RWPE1 (cell line): ENCODE measurements at regions not wholly inside any gene's neighbourhood (a gene's known extent, or its start where the extent isn't known, plus 50 kb on each side); places are given as distances from the start of the nearest gene placed in this dataset.

Experiments
- CTCF ChIA-PET: fragments of 350-600 bp; sonication (Branson Sonifier 250); formaldehyde crosslinking; extraction: SDS; loops from one replicate; lab custom pipeline; 2021; lab: Yijun Ruan, JAX
- POLR2A ChIA-PET: fragments of 400-600 bp; formaldehyde crosslinking; extraction: SDS; loops from one replicate; lab custom pipeline; 2020; ENCODE audit warnings: antibody characterized with exemption; ENCODE audit not compliant: low non-redundant PET; lab: Yijun Ruan, JAX
- DNase-seq: peaks from one replicate; pipeline ENCODE4 v3.0.0; 2012; ENCODE audit warnings: low spot score
- H3K27ac ChIP-seq: fragments of 450-650 bp; 2 replicates; pipeline ENCODE4 v1.5.1; 2017
- TF ChIP-seq, protein P1 (sequence below): fragments of 450-650 bp; conservative IDR thresholded peaks from 2 replicates; pipeline ENCODE4 v1.5.1; 2017; ENCODE audit warnings: low read depth, mild to moderate bottlenecking

DNA sequence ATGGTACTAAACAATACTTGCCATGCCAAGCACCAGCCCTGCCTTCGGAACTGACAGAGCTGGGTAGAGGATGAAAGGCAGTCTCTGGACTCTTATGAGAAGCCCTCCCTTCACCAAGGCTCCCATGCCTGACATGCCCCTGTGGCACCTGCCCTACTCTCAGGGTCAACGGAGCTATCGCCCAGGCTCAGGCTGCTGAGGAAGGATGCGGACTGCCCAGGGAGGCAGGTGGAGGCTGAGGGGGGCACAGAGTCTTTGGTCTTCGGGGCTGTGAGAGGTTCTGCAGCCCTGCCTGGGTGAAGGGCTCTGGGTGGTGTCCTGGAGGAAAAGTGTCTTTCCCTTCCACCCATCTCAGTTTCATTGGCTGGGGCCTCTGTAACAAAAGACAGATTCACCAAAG lies 290.8 kb upstream of the B3GAT1 start:
- DNase-seq: no peak
- ChIA-PET POLR2A (no interaction called here), CTCF (no interaction called here)
- no peak overlapping the region for H3K27ac ChIP-seq
- TF ChIP-seq, protein P1, sequence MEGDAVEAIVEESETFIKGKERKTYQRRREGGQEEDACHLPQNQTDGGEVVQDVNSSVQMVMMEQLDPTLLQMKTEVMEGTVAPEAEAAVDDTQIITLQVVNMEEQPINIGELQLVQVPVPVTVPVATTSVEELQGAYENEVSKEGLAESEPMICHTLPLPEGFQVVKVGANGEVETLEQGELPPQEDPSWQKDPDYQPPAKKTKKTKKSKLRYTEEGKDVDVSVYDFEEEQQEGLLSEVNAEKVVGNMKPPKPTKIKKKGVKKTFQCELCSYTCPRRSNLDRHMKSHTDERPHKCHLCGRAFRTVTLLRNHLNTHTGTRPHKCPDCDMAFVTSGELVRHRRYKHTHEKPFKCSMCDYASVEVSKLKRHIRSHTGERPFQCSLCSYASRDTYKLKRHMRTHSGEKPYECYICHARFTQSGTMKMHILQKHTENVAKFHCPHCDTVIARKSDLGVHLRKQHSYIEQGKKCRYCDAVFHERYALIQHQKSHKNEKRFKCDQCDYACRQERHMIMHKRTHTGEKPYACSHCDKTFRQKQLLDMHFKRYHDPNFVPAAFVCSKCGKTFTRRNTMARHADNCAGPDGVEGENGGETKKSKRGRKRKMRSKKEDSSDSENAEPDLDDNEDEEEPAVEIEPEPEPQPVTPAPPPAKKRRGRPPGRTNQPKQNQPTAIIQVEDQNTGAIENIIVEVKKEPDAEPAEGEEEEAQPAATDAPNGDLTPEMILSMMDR: no peak

DNA sequence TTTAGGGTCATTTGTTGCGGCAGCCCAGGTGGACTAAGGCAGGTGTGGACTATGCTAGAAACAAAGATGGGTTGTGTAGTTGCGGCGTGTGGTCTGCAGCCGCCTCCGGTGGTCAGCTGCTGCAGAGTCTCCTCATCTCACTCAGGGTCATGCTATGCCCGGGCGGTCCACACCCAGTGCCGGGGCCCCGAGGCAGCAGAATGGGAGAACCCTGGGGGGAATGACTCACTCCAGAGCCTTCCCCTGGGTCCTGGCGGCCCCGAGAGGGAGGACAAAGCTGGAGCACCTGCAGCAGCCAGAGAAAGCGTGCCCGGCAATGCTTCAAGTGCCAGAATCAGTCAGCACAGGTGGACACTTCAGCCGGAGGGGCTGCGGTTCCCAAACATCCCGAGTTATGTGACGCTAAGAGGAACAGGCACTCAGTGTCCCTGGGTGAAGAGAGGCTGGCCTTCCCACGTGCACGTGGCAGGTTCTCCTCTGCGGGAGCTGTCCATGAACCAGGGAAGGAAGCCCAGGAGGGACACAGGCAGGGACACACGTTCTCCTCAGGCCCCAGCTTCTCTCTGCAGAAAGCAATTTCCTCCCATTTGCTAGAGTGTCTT lies 289.6 kb upstream of the B3GAT1 start:
- POLR2A ChIA-PET: no interaction called here
- CTCF ChIA-PET: no interaction called here
- H3K27ac ChIP-seq: no peak overlapping the region
- no peak for DNase-seq
- TF ChIP-seq, protein P1: no peak

DNA sequence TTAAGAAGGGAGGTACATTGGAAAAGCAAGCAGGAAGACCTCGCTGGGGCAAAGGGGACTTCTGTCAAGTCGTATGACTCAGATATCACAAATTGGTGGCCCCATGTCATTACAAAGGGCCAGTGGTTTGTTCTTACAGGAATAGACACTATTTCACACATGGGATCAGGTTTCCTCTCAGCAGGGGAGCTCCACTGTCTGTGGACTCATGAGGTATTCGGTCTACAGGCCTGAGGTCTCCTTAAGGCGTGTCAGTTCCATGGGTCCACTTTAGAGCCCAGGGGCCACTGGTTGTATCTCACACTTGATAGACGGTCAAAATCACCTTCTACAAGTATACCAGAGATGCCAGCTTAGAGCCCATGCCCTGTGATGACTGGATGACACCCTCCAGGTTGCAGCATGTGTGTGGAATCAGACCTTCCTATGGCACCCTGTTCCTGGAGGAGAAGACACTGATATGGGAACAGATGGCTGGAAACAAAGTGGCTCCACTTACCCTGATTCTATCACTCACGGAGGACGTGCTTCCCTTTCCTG lies 288.1 kb upstream of the B3GAT1 start:
- CTCF ChIA-PET: no interaction called here
- no peak for DNase-seq
- no peak overlapping the region for H3K27ac ChIP-seq
- TF ChIP-seq, protein P1: no peak
- POLR2A ChIA-PET: no interaction called here

DNA sequence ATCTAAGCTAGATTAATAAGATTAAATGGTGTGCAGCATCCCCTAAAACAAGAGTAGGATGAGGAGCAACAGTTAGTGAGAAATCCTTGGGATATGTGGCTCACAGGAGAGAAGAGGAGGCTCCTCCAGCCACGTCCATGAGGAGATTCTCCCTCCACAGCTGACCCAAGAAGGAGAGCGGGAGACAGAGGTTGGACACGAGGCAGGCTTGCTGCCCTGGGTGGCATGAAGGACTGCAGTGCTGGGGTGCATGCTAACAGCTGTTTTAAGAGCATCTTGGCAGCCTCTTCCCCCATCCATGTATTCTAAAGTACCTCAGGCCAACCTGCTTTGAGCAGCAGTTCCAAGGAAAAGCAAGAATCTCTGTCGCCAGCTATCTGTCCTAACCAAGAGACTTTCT lies 284.4 kb upstream of the B3GAT1 start:
- no peak for DNase-seq
- TF ChIP-seq, protein P1: no peak
- ChIA-PET POLR2A (no interaction called here), CTCF (no interaction called here)
- no peak overlapping the region for H3K27ac ChIP-seq

DNA sequence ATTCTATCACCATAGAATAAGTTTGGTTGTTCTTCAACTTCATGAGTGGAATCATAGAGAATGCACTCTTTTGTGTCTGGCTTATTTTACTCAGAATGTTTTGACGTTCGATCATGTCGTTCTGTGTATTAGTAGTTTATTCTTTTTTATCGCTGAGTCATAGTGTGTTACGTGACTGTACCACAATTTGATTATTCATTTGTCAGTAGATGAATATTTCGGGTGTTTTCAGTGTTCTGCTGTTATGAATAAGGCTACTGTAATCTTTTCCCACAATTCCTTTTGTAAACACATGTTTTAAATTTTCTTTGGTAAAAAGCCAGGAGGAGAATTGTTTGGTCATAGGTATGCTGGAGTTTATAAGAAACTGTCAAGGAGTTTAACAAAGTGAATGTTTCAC lies 279.9 kb upstream of the B3GAT1 start:
- POLR2A ChIA-PET: no interaction called here
- no peak for DNase-seq
- H3K27ac ChIP-seq: no peak overlapping the region
- TF ChIP-seq, protein P1: no peak
- CTCF ChIA-PET: no interaction called here

DNA sequence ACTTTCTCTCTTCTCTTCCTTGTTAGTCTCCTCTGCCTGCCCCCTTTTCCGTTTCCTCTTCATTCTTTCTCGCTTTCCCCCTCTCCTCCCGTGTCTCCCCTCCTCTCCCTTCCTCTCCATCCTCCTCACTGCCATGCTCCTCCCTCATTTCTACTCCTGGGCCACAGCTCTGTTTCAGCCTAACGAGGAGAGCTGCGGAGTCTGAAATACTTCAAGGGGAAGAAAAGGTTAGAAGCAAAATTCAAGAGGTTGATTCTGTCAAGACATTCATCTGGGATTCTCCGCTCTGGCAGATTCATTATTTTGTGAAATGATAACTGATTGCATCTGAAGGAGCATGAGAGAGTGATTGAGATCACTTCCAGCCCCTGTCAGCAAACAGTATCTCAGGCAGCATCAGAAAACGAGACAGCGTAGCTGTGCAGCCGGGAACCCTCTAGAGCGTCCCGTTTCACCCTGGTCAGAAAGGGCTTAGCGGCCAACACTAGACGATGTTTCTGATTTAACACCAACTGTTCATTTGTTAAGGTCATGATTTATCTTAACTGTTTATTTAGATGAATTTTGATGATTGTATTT lies 279.3 kb upstream of the B3GAT1 start:
- no peak overlapping the region for H3K27ac ChIP-seq
- ChIA-PET POLR2A (no interaction called here), CTCF (no interaction called here)
- DNase-seq: no peak
- TF ChIP-seq, protein P1: no peak
